ENCODE measurements at regions not wholly inside any gene's neighbourhood (a gene's known extent, or its start where the extent isn't known, plus 50 kb on each side); places are given as distances from the start of the nearest gene placed in this dataset.

- no peaks in the 10 kb centered on the region for H3K36me3 Mint-ChIP-seq (ENCODE audit: low read depth)
- H3K4me3 Mint-ChIP-seq (ENCODE audit: unreplicated experiment): no peak overlapping the region
- DNase-seq (ENCODE audit: low spot score): no peak
- H3K4me1 Mint-ChIP-seq (ENCODE audit: low read depth): no peaks in the 10 kb centered on the region
- H3K27me3 Mint-ChIP-seq (ENCODE audit: low read depth): peaks cover 42% of the 10 kb centered on the region
- no peak for TF ChIP-seq CTCF (IDR thresholded peaks at IDR 0.05)
- H3K27ac Mint-ChIP-seq (ENCODE audit: unreplicated experiment): no peak overlapping the region
- no peaks in the 10 kb centered on the region for H3K9me3 Mint-ChIP-seq (ENCODE audit: low read depth)
Measured at GRCh38 chr5:29993286-29993685, 1200.2 kb upstream of the CDH6 start.

DNA sequence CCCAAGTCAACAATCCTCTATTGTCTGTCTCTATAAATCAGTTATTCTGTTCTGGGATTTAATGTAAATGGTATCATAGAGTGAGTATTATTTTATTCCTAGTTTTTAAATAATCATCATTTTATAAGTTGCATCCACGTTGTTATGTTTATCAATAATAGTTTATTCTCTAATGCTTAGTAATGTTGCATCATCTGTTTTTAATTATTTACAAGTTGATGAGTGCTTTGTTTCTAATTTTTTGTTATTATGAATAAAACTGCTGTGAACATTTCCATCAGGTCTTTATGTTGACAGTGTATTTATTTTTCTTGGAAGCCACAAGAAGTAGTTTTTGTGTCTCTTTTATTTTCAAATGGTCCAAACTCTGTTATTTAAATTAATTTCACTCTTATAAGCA lies 1201.2 kb upstream of the CDH6 start:
- TF ChIP-seq CTCF (IDR thresholded peaks at IDR 0.05): no peak
- no peaks in the 10 kb centered on the region for H3K4me1 Mint-ChIP-seq (ENCODE audit: low read depth)
- H3K27me3 Mint-ChIP-seq (ENCODE audit: low read depth): peaks cover 43% of the 10 kb centered on the region
- H3K4me3 Mint-ChIP-seq (ENCODE audit: unreplicated experiment): no peak overlapping the region
- no peak overlapping the region for H3K27ac Mint-ChIP-seq (ENCODE audit: unreplicated experiment)
- no peak for DNase-seq (ENCODE audit: low spot score)
- no peaks in the 10 kb centered on the region for H3K9me3 Mint-ChIP-seq (ENCODE audit: low read depth)
- H3K36me3 Mint-ChIP-seq (ENCODE audit: low read depth): no peaks in the 10 kb centered on the region

DNA sequence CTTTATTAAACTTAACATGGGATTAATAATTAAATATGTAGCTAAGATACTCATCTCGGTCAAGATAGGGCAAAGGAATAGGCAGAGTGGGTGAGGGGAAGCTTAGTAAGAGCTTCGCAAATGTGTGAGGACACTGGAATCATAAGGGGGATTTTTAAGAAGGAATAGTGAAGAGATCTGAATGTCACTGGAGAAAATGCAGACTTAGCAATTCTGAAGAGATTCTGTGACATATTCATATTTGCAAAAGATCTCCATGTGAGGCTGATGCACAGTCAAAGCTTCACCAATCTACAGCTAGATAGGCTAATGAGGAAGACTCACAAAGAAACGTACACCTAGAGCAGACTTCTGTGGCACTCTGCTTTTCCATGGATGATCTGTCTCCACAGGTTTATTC lies 1202.8 kb upstream of the CDH6 start:
- no peaks in the 10 kb centered on the region for H3K4me1 Mint-ChIP-seq (ENCODE audit: low read depth)
- no peaks in the 10 kb centered on the region for H3K36me3 Mint-ChIP-seq (ENCODE audit: low read depth)
- H3K27me3 Mint-ChIP-seq (ENCODE audit: low read depth): peaks cover 43% of the 10 kb centered on the region
- no peak for TF ChIP-seq CTCF (IDR thresholded peaks at IDR 0.05)
- no peak overlapping the region for H3K27ac Mint-ChIP-seq (ENCODE audit: unreplicated experiment)
- no peaks in the 10 kb centered on the region for H3K9me3 Mint-ChIP-seq (ENCODE audit: low read depth)
- H3K4me3 Mint-ChIP-seq (ENCODE audit: unreplicated experiment): no peak overlapping the region
- no peak for DNase-seq (ENCODE audit: low spot score)

- H3K36me3 Mint-ChIP-seq (ENCODE audit: low read depth): no peaks in the 10 kb centered on the region
- H3K27ac Mint-ChIP-seq (ENCODE audit: unreplicated experiment): no peak overlapping the region
- H3K4me1 Mint-ChIP-seq (ENCODE audit: low read depth): no peaks in the 10 kb centered on the region
- H3K9me3 Mint-ChIP-seq (ENCODE audit: low read depth): no peaks in the 10 kb centered on the region
- TF ChIP-seq CTCF (IDR thresholded peaks at IDR 0.05): no peak
- no peak overlapping the region for H3K4me3 Mint-ChIP-seq (ENCODE audit: unreplicated experiment)
- H3K27me3 Mint-ChIP-seq (ENCODE audit: low read depth): peaks cover 35% of the 10 kb centered on the region
- no peak for DNase-seq (ENCODE audit: low spot score)
Measured at GRCh38 chr5:29984156-29984540, 1209.3 kb upstream of the CDH6 start.

- Mint-ChIP-seq H3K27ac (ENCODE audit: unreplicated experiment) (no peak overlapping the region), H3K36me3 (ENCODE audit: low read depth) (no peaks in the 10 kb centered on the region), H3K4me3 (ENCODE audit: unreplicated experiment) (no peak overlapping the region), H3K27me3 (ENCODE audit: low read depth) (peaks cover 35% of the 10 kb centered on the region), H3K9me3 (ENCODE audit: low read depth) (no peaks in the 10 kb centered on the region), H3K4me1 (ENCODE audit: low read depth) (no peaks in the 10 kb centered on the region)
- DNase-seq (ENCODE audit: low spot score): no peak
- no peak for TF ChIP-seq CTCF (IDR thresholded peaks at IDR 0.05)
Measured at GRCh38 chr5:29983528-29984155, 1209.8 kb upstream of the CDH6 start.
